ENCODE measurements at regions not wholly inside any gene's neighbourhood (a gene's known extent, or its start where the extent isn't known, plus 50 kb on each side); places are given as distances from the start of the nearest gene placed in this dataset.
A peak's percentile ranks its signal among the peaks of the same experiment; 100 is the strongest.

GRCh38 chr6:156556811-156557210, 220.4 kb upstream of the ARID1B start:
- ATAC-seq = no peak
- Mint-ChIP-seq H3K27me3 (peaks cover 8% of the 10 kb centered on the region), H3K4me3 (no peak overlapping the region), H3K9me3 (peaks cover 4 to 20% of the 10 kb centered on the region in 2 donors), H3K4me1 (peaks cover 15% of the 10 kb centered on the region), H3K27ac (peak overlapping the region in 1 of 2 donors; percentile 82)
- DNase-seq = no peak

- H3K27ac Mint-ChIP-seq = no peak overlapping the region
- H3K9me3 Mint-ChIP-seq = peaks cover 0 to 7% of the 10 kb centered on the region in 2 donors
- ATAC-seq (no peak), DNase-seq (no peak)
- peaks cover 15% of the 10 kb centered on the region for H3K4me1 Mint-ChIP-seq
- no peak overlapping the region for H3K4me3 Mint-ChIP-seq
- H3K27me3 Mint-ChIP-seq = peaks cover 8% of the 10 kb centered on the region
Observed at GRCh38 chr6:156555116-156555515, 222.1 kb upstream of the ARID1B start.

GRCh38 chr6:156554160-156554559, 223.0 kb upstream of the ARID1B start:
- ATAC-seq = no peak
- no peak overlapping the region for H3K27ac Mint-ChIP-seq
- peaks cover 15% of the 10 kb centered on the region for H3K4me1 Mint-ChIP-seq

GRCh38 chr6:156552849-156553248, 224.3 kb upstream of the ARID1B start:
- Mint-ChIP-seq H3K4me3 (no peak overlapping the region), H3K9me3 (no peaks in the 10 kb centered on the region), H3K27ac (no peak overlapping the region), H3K4me1 (peaks cover 15% of the 10 kb centered on the region), H3K27me3 (peaks cover 8% of the 10 kb centered on the region)
- ATAC-seq = no peak
- DNase-seq = no peak

More at GRCh38 chr6:156554160-156554559, 223.0 kb upstream of the ARID1B start:
- DNase-seq = no peak
- Mint-ChIP-seq H3K4me3 (no peak overlapping the region), H3K27me3 (peaks cover 8% of the 10 kb centered on the region), H3K9me3 (no peaks in the 10 kb centered on the region)

GRCh38 chr6:156550949-156551348, 226.2 kb upstream of the ARID1B start:
- DNase-seq (no peak), ATAC-seq (no peak)
- Mint-ChIP-seq H3K4me3 (no peak overlapping the region), H3K4me1 (peaks cover 6% of the 10 kb centered on the region), H3K27me3 (no peaks in the 10 kb centered on the region), H3K9me3 (no peaks in the 10 kb centered on the region), H3K27ac (no peak overlapping the region)

- Mint-ChIP-seq H3K4me3 (no peak overlapping the region), H3K9me3 (no peaks in the 10 kb centered on the region), H3K27me3 (no peaks in the 10 kb centered on the region), H3K27ac (no peak overlapping the region), H3K4me1 (no peaks in the 10 kb centered on the region)
- ATAC-seq = no peak
- no peak for DNase-seq
Observed at GRCh38 chr6:156545931-156546330, 231.2 kb upstream of the ARID1B start.

- DNase-seq (no peak), ATAC-seq (no peak)
- H3K27ac Mint-ChIP-seq = peak overlapping the region in 1 of 2 donors; percentile 34
- H3K9me3 Mint-ChIP-seq = no peaks in the 10 kb centered on the region
- H3K4me1 Mint-ChIP-seq = no peaks in the 10 kb centered on the region
- no peaks in the 10 kb centered on the region for H3K27me3 Mint-ChIP-seq
- no peak overlapping the region for H3K4me3 Mint-ChIP-seq
Observed at GRCh38 chr6:156545021-156545420, 232.2 kb upstream of the ARID1B start.

GRCh38 chr6:156544046-156544445, 233.1 kb upstream of the ARID1B start:
- Mint-ChIP-seq H3K27me3 (no peaks in the 10 kb centered on the region), H3K4me3 (no peak overlapping the region), H3K27ac (no peak overlapping the region), H3K4me1 (no peaks in the 10 kb centered on the region), H3K9me3 (no peaks in the 10 kb centered on the region)
- DNase-seq (no peak), ATAC-seq (no peak)

- Mint-ChIP-seq H3K27me3 (no peaks in the 10 kb centered on the region), H3K9me3 (no peaks in the 10 kb centered on the region), H3K4me3 (no peak overlapping the region), H3K4me1 (no peaks in the 10 kb centered on the region), H3K27ac (peak overlapping the region in 1 of 2 donors; percentile 2)
- DNase-seq (no peak), ATAC-seq (no peak)
Observed at GRCh38 chr6:156543431-156543830, 233.7 kb upstream of the ARID1B start.

GRCh38 chr6:156538875-156539660, 238.1 kb upstream of the ARID1B start:
- Mint-ChIP-seq H3K4me3 (no peak overlapping the region), H3K27me3 (no peaks in the 10 kb centered on the region), H3K9me3 (peaks cover 0 to 6% of the 10 kb centered on the region in 2 donors), H3K4me1 (no peaks in the 10 kb centered on the region), H3K27ac (no peak overlapping the region)
- ATAC-seq (no peak), DNase-seq (no peak)

- Mint-ChIP-seq H3K4me3 (no peak overlapping the region), H3K4me1 (no peaks in the 10 kb centered on the region), H3K27me3 (no peaks in the 10 kb centered on the region), H3K9me3 (peaks cover 0 to 6% of the 10 kb centered on the region in 2 donors), H3K27ac (no peak overlapping the region)
- ATAC-seq = no peak
- no peak for DNase-seq
Observed at GRCh38 chr6:156534594-156534993, 242.6 kb upstream of the ARID1B start.

- DNase-seq = no peak
- Mint-ChIP-seq H3K4me1 (no peaks in the 10 kb centered on the region), H3K27ac (no peak overlapping the region), H3K27me3 (no peaks in the 10 kb centered on the region), H3K9me3 (peaks cover 0 to 6% of the 10 kb centered on the region in 2 donors), H3K4me3 (no peak overlapping the region)
- ATAC-seq = no peak
Observed at GRCh38 chr6:156533872-156534524, 243.2 kb upstream of the ARID1B start.

- no peak for DNase-seq
- no peak overlapping the region for H3K27ac Mint-ChIP-seq
Observed at GRCh38 chr6:156526081-156526480, 251.1 kb upstream of the ARID1B start.

GRCh38 chr6:156525541-156525940, 251.6 kb upstream of the ARID1B start:
- H3K9me3 Mint-ChIP-seq = no peaks in the 10 kb centered on the region
- ATAC-seq (no peak), DNase-seq (no peak)
- no peak overlapping the region for H3K27ac Mint-ChIP-seq
- no peak overlapping the region for H3K4me3 Mint-ChIP-seq
- H3K4me1 Mint-ChIP-seq = no peaks in the 10 kb centered on the region
- H3K27me3 Mint-ChIP-seq = no peaks in the 10 kb centered on the region

More at GRCh38 chr6:156526081-156526480, 251.1 kb upstream of the ARID1B start:
- no peaks in the 10 kb centered on the region for H3K27me3 Mint-ChIP-seq
- no peak overlapping the region for H3K4me3 Mint-ChIP-seq
- ATAC-seq = no peak
- no peaks in the 10 kb centered on the region for H3K9me3 Mint-ChIP-seq
- H3K4me1 Mint-ChIP-seq = no peaks in the 10 kb centered on the region

GRCh38 chr6:156519940-156520339, 257.2 kb upstream of the ARID1B start:
- ATAC-seq = no peak
- H3K4me3 Mint-ChIP-seq = no peak overlapping the region
- no peaks in the 10 kb centered on the region for H3K27me3 Mint-ChIP-seq
- peaks cover 5 to 11% of the 10 kb centered on the region in 2 donors for H3K9me3 Mint-ChIP-seq
- no peak overlapping the region for H3K27ac Mint-ChIP-seq
- H3K4me1 Mint-ChIP-seq = no peaks in the 10 kb centered on the region
- DNase-seq = no peak

- peaks cover 5 to 11% of the 10 kb centered on the region in 2 donors for H3K9me3 Mint-ChIP-seq
- H3K4me3 Mint-ChIP-seq = no peak overlapping the region
- H3K4me1 Mint-ChIP-seq = no peaks in the 10 kb centered on the region
- ATAC-seq = no peak
- H3K27ac Mint-ChIP-seq = no peak overlapping the region
- no peak for DNase-seq
- H3K27me3 Mint-ChIP-seq = peaks cover 8% of the 10 kb centered on the region
Observed at GRCh38 chr6:156517088-156517487, 260.1 kb upstream of the ARID1B start.
